ENCODE measurements at regions not wholly inside any gene's neighbourhood (a gene's known extent, or its start where the extent isn't known, plus 50 kb on each side); places are given as distances from the start of the nearest gene placed in this dataset.

GRCh38 chr10:80871083-80871482 is 333.4 kb downstream of the SH2D4B start:
- H3K9me3 ChIP-seq: no peaks in the 10 kb centered on the region
- CTCF ChIA-PET: no interaction called here
- H3K27me3 ChIP-seq (replicated peaks; ENCODE audit: control insufficient read depth, insufficient read depth, low read length): no peaks in the 10 kb centered on the region
- Mint-ChIP-seq H3K9me3 (ENCODE audit: unreplicated experiment) (no peaks in the 10 kb centered on the region), H3K27me3 (ENCODE audit: insufficient read depth, unreplicated experiment) (peaks cover 3% of the 10 kb centered on the region), H3K36me3 (ENCODE audit: insufficient read depth, unreplicated experiment) (no peaks in the 10 kb centered on the region), H3K4me3 (ENCODE audit: unreplicated experiment) (no peak overlapping the region), H3K4me1 (ENCODE audit: low read depth, unreplicated experiment) (no peaks in the 10 kb centered on the region), H3K27ac (ENCODE audit: unreplicated experiment) (no peak overlapping the region)
- H3K4me1 ChIP-seq: no peaks in the 10 kb centered on the region
- no peak for DNase-seq
- TF ChIP-seq, protein P1, sequence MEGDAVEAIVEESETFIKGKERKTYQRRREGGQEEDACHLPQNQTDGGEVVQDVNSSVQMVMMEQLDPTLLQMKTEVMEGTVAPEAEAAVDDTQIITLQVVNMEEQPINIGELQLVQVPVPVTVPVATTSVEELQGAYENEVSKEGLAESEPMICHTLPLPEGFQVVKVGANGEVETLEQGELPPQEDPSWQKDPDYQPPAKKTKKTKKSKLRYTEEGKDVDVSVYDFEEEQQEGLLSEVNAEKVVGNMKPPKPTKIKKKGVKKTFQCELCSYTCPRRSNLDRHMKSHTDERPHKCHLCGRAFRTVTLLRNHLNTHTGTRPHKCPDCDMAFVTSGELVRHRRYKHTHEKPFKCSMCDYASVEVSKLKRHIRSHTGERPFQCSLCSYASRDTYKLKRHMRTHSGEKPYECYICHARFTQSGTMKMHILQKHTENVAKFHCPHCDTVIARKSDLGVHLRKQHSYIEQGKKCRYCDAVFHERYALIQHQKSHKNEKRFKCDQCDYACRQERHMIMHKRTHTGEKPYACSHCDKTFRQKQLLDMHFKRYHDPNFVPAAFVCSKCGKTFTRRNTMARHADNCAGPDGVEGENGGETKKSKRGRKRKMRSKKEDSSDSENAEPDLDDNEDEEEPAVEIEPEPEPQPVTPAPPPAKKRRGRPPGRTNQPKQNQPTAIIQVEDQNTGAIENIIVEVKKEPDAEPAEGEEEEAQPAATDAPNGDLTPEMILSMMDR (IDR thresholded peaks at IDR 0.05; ENCODE audit: insufficient read depth in 1 of 2, low read depth in 1 of 2, low read length in 1 of 2, severe bottlenecking in 1 of 2, unreplicated experiment in 1 of 2): no peak
- no peaks in the 10 kb centered on the region for H3K36me3 ChIP-seq (ENCODE audit: control insufficient read depth, insufficient read depth, low read length)
- no peak overlapping the region for H3K4me3 ChIP-seq (ENCODE audit: low read depth, low read length)
- POLR2A ChIA-PET: no interaction called here
- intact Hi-C loops (cut with micrococcal nuclease; ENCODE audit: unreplicated experiment): no loop called here
- no TSS peak for BruUV-seq (replicated peaks)

DNA sequence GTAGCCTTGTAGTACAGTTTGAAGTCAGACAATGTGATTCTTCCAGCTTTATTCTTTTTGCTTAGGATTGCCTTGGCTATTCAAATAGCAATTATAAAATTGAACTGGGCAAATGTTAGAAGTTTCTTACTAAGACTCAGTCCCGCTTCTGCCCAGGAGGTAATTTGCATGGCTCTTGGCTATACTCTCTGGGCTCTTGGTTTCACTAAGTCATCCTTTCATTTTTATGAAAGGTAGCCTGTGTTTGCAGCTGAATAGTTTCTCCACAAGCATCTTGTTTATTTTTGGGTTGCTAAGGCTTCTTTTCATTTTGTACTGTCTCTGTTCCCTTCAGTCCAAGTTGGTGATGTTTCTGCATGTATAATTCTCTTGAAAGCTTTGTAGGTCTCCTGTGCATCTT is 340.6 kb downstream of the SH2D4B start:
- BruUV-seq (replicated peaks): no TSS peak
- ChIA-PET CTCF (no interaction called here), POLR2A (no interaction called here)
- H3K36me3 Mint-ChIP-seq (ENCODE audit: insufficient read depth, unreplicated experiment): no peaks in the 10 kb centered on the region
- H3K27me3 ChIP-seq (replicated peaks; ENCODE audit: control insufficient read depth, insufficient read depth, low read length): no peaks in the 10 kb centered on the region; the same call in 1 of the 2 replicates
- H3K27ac Mint-ChIP-seq (ENCODE audit: unreplicated experiment): no peak overlapping the region
- no peak overlapping the region for H3K4me3 Mint-ChIP-seq (ENCODE audit: unreplicated experiment)
- H3K4me1 ChIP-seq: no peaks in the 10 kb centered on the region
- no peak overlapping the region for H3K4me3 ChIP-seq (ENCODE audit: low read depth, low read length)
- TF ChIP-seq, protein P1 (IDR thresholded peaks at IDR 0.05; ENCODE audit: insufficient read depth in 1 of 2, low read depth in 1 of 2, low read length in 1 of 2, severe bottlenecking in 1 of 2, unreplicated experiment in 1 of 2): no peak
- intact Hi-C loops (cut with micrococcal nuclease; ENCODE audit: unreplicated experiment): no loop called here
- H3K36me3 ChIP-seq (ENCODE audit: control insufficient read depth, insufficient read depth, low read length): no peaks in the 10 kb centered on the region
- DNase-seq: no peak
- H3K9me3 Mint-ChIP-seq (ENCODE audit: unreplicated experiment): no peaks in the 10 kb centered on the region
- H3K27me3 Mint-ChIP-seq (ENCODE audit: insufficient read depth, unreplicated experiment): peaks cover 3% of the 10 kb centered on the region
- H3K4me1 Mint-ChIP-seq (ENCODE audit: low read depth, unreplicated experiment): no peaks in the 10 kb centered on the region
- H3K9me3 ChIP-seq: no peaks in the 10 kb centered on the region

- ChIA-PET POLR2A (no interaction called here), CTCF (no interaction called here)
- TF ChIP-seq, protein P1 (IDR thresholded peaks at IDR 0.05; ENCODE audit: insufficient read depth in 1 of 2, low read depth in 1 of 2, low read length in 1 of 2, severe bottlenecking in 1 of 2, unreplicated experiment in 1 of 2): no peak
- H3K36me3 ChIP-seq (ENCODE audit: control insufficient read depth, insufficient read depth, low read length): no peaks in the 10 kb centered on the region
- H3K9me3 Mint-ChIP-seq (ENCODE audit: unreplicated experiment): no peaks in the 10 kb centered on the region
- no peak for DNase-seq
- no peaks in the 10 kb centered on the region for H3K36me3 Mint-ChIP-seq (ENCODE audit: insufficient read depth, unreplicated experiment)
- H3K4me1 Mint-ChIP-seq (ENCODE audit: low read depth, unreplicated experiment): no peaks in the 10 kb centered on the region
- H3K9me3 ChIP-seq: no peaks in the 10 kb centered on the region
- BruUV-seq (replicated peaks): no TSS peak
- H3K4me3 Mint-ChIP-seq (ENCODE audit: unreplicated experiment): no peak overlapping the region
- H3K4me1 ChIP-seq: no peaks in the 10 kb centered on the region
- H3K27ac Mint-ChIP-seq (ENCODE audit: unreplicated experiment): no peak overlapping the region
- H3K27me3 ChIP-seq (replicated peaks; ENCODE audit: control insufficient read depth, insufficient read depth, low read length): no peaks in the 10 kb centered on the region
- H3K4me3 ChIP-seq (ENCODE audit: low read depth, low read length): no peak overlapping the region
- intact Hi-C loops (cut with micrococcal nuclease; ENCODE audit: unreplicated experiment): no loop called here
- no peaks in the 10 kb centered on the region for H3K27me3 Mint-ChIP-seq (ENCODE audit: insufficient read depth, unreplicated experiment)
These were observed 352.4 kb downstream of the SH2D4B start for GRCh38 chr10:80890146-80890545.
